ENCODE measurements at regions not wholly inside any gene's neighbourhood (a gene's known extent, or its start where the extent isn't known, plus 50 kb on each side); places are given as distances from the start of the nearest gene placed in this dataset.

DNA sequence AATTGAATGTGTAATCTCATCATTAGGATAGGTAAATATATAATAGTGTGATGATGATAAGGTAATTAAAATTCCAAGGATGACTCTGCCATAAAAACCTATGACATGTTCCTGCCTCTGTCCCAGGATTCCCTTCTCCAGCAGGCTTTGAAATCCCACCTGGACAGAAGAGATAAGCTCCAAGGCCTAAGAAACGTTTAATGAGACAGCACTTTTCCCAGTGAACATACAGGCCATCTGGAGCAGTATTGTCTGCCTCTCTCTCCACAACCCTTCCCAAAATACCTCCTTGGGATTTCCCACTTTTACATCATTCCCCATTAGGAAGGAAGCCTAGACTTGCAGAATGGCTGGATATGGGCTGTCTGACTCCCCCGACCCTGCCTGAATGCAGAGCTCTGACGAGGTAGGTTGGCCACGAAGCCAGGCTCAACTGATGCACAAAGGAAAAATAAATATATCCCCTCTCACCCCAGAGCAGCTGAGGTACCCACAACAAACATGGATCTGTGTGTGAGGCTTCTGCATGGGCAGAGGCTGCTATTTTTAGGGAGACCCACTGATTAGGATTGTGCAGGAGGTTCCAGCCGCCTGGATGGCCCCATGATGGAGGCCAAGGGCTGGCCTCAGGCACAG, 71.0 kb downstream of the TMPRSS5 start:
- DNase-seq (ENCODE audit: low read depth), result no peak

- DNase-seq (ENCODE audit: low read depth), result no peak
These were observed 73.1 kb downstream of the TMPRSS5 start for GRCh38 chr11:113632981-113633380.

DNA sequence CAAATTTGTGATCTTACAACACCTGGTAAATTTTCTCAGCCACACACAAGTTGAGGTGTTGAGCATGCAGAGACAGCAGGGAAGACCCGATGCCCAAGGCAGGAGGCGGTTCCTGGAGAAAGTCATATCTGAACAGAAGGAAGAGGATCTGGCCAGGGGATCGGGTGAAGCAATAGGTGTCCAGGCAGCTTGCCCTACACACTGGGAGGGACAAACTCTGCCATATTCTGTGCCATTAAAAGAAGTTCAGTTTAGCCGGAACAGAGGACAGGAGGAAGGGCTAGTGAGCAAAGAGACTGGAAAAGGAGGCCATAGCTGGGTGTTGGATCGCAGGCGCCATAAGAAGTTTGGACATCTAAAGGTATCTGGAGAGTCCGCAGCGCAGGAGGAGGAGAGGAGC, 76.5 kb downstream of the TMPRSS5 start:
- DNase-seq (ENCODE audit: low read depth), result no peak

- DNase-seq (ENCODE audit: low read depth), result no peak
These were observed 77.2 kb downstream of the TMPRSS5 start for GRCh38 chr11:113628912-113629311.

GRCh38 chr11:113627946-113628345, 78.2 kb downstream of the TMPRSS5 start:
- DNase-seq (ENCODE audit: low read depth), result no peak

GRCh38 chr11:113627297-113627696, 78.8 kb downstream of the TMPRSS5 start:
- no peak for DNase-seq (ENCODE audit: low read depth)

DNA sequence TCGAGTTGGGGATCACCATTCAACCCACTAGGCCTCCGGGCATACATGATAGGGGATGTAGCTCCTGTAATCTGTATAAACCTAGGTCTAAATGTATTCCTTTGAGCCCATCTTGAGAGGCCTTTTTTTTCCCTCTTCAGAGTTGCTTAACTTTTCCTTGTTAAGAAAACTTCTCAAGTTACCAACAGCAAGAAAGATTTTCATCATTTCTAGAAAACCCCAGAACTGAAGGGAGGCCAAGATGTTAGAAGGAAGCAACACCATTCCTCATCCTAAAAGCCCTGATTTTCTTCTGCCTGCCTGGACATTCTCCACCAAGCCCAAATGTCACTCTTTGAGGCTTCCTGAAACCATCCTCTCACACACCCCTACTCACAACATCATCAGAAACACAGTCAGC, 79.4 kb downstream of the TMPRSS5 start:
- no peak for DNase-seq (ENCODE audit: low read depth)

DNA sequence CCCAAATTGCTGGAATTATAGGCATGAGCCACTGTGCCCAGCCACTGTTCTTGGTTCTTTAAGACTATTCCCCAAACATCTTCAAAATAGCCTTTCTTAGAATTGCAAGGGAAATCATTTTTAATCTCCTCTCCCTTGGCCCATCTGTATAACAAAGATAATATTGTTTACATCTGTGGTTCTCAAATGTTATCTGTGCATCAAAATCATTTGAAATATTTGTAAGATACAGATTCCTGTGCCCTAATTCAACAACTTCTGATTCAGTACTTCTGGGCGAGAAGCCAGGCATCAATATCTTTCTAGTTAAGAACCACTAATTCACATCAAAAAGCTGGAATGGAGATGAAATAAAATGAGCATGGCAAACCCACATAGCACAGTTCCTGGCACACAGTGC, 83.0 kb downstream of the TMPRSS5 start:
- no peak for DNase-seq (ENCODE audit: low read depth)

- no peak for DNase-seq (ENCODE audit: low read depth)
These were observed 87.7 kb downstream of the TMPRSS5 start for GRCh38 chr11:113618360-113618759.

GRCh38 chr11:113615773-113616172, 90.3 kb downstream of the TMPRSS5 start:
- DNase-seq (ENCODE audit: low read depth), result no peak

- DNase-seq (ENCODE audit: low read depth), result no peak
These were observed 91.0 kb downstream of the TMPRSS5 start for GRCh38 chr11:113615098-113615497.

GRCh38 chr11:113614097-113614496, 92.0 kb downstream of the TMPRSS5 start:
- DNase-seq (ENCODE audit: low read depth), result no peak

DNA sequence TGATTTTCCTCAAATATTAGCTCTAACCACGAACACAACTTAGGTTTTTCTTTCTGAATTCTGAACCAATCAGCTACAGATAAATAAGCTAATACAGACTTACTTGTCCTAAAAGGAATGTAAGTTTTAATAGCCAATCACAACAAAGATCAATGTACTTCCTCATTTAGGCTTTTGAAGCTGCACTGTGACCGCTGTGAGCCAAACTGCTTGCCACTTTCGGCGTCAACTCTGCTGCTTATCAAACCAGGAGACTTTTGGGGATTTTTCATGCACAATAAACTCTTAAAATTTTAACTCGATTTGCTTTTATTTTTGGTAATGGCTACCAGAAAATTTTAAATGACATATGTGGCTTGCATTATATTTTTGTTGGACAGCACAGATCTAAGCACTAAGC, 92.5 kb downstream of the TMPRSS5 start:
- no peak for DNase-seq (ENCODE audit: low read depth)

DNA sequence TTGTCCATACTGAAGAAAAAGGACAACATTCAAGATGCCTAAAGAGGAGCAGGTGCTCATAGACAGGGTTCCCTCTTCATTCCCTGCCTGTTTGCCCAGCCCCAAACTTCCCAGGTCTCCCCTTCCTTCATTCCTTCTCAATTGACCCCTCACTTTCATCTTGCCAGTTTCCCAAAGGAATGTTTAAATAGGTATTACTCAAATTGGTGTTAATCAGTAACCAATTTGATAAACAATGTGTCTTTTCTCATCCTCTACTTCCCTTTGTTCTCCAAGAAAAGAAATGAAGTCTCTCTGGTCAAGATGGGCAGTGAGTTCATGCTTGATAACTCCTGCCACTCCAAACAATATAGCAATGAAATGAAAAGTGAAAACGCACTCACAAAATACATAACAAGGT, 101.9 kb downstream of the TMPRSS5 start:
- no peak for DNase-seq (ENCODE audit: low read depth)

DNA sequence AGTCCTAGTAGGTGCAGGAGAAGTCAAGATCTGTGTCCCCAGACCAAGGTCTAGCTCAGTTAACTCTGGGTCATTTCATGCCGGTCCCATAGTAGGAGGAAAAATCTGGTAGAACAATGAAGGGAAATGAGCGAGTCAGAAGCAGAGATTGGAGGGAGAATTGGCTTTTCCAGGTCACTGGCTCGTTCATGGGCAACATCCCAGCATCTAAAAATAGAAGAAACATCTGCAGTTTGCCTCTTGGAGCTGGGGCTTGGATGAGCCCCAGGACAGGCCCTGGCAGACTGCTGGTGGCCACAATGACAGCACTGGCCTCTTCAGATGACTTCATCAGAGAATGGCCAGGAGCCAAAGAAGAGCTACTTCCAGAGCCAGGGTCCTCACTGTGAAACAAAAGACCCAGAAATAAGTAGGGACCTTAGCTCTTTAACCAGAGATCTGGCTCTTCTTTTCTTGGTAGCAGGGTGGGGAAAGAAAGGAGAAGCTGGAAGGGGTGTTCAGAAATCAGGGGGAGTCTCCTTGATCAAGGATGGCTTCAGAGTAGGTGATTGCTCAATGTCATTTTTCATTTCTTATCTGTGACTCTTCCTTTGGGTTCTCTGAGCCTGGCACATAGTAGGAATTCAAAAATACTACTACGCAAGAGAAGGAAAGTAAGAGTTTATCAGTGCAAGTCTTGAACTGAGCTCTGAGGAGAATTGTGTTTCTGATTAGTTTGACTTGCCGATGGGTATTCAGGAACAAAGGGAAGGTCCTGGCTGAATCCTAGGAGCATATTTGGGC, 102.6 kb downstream of the TMPRSS5 start:
- DNase-seq (ENCODE audit: low read depth), result no peak

DNA sequence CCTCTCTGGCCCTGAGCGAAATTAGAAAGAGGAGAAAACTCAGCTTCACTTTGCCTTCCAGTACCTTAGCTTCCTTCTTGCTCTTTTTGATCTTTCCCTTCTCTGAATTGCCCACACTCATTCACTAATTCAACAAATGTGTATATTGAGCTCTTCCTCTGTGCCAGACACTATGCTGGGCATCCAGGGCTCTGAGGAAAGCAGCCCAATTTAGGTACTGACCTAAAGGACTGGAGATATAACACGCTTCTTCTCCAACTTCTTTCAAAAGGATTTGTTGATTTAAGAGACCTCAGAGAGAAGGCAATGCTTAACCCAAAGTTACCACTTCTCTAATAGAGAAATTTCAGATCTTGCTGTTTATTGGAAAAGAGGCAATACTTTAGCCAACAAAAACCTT, 103.6 kb downstream of the TMPRSS5 start:
- no peak for DNase-seq (ENCODE audit: low read depth)

DNA sequence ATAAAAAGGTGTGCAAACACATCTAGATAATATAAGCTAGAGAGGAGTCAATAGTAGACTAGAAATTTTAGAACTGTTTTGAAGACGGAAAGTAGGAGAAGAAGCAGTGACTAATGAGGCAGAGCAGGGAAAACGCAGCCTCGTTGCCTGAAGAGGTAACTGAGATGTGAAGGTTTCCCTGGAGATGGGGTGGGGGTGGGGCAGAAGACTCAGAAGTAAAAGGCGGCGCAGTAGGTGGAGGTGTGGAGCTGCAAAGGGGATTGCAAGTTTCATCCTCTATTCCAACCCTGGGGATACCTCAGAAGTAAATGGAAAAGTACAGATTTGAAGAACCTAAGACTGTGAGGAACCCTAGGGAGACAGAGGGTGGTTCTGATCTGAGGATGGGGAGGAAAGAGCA, 109.5 kb downstream of the TMPRSS5 start:
- no peak for DNase-seq (ENCODE audit: low read depth)

DNA sequence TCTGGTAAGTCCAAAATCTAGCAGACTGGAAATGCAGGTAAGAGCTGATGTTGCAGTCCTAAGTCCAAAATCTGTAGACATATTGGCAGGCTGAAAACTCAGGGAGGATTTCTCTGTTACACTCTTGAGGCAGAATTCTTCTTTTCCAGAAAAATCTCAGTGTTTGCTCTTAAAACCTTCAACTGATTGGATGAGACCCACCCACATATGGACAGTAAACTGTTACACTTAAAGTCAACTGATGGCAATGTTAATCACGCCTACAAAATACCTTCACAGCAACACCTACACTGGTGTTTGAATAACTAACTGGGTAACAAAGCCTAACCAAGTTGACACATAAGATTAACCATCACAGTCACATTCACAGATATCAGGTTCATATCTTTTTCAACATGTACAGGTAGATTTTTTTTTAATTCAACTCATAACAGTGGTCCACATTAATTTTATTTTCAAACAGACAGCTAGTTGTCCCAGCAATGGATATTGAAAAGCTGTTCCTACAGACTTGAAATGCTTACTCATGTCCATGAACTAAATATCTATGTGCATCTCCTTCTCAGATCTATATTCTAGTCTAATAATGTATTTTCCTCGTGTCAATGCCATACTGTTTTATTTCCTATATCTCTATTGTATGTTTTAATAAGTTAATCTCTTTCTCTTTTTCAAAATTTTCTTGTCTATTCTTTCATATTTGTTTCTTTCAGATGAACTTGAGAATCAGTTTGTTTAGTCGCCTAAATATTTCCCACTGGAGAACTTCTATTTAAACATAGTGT, 110.1 kb downstream of the TMPRSS5 start:
- no peak for DNase-seq (ENCODE audit: low read depth)

DNA sequence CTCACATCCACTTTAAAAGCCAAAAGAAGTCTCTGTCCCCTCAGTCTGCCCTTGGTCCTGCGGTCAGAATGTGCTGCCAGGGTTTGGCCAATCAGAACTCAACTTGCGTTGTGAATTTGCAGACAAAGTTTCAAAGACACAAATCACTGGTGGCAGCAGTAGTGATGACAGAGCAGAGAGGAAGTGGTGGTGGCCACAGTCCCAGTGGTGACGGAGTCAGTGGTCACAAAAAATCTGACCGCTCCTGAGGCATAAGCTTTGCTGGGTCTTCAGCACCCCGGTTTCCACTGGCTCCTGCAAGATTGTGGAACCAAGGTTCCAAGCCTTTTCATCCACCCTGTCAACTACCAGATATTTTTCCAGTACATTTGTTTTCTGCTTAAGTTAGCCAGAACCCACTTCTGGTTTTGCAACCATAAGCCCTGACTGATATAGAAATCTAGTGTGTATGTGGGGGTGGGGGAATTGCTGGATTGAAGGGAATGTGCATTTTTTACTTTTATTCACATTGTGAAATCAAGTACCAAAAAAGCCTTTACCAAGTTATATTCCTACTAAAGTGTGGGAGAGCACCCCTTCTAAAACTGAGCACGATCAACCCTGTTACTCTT, 112.3 kb downstream of the TMPRSS5 start:
- DNase-seq (ENCODE audit: low read depth), result no peak

- no peak for DNase-seq (ENCODE audit: low read depth)
These were observed 115.0 kb downstream of the TMPRSS5 start for GRCh38 chr11:113591117-113591516.

DNA sequence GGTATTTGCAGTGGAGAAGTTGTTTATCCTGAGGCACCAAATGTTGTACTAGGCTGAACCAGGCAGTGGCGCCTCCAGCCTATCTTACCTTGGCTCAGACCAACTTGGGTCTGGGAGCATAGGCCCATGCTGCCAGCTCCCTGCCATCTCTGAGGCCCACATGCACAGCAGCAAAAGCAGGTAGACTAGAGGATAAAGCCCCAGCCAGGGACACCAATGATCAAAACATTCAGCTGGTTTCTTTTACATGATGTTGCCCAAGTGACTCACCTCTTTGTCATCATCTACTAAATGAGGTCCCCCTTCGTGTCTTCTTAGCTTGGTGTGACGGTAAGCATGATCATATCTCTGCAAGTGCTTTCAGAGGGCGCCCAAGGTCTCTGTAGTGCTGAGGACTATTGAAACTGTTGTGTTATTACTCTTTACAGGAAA, 112.1 kb upstream of the DRD2 start:
- DNase-seq (ENCODE audit: low read depth), result no peak

- DNase-seq (ENCODE audit: low read depth), result no peak
These were observed 109.2 kb upstream of the DRD2 start for GRCh38 chr11:113584371-113584770.

DNA sequence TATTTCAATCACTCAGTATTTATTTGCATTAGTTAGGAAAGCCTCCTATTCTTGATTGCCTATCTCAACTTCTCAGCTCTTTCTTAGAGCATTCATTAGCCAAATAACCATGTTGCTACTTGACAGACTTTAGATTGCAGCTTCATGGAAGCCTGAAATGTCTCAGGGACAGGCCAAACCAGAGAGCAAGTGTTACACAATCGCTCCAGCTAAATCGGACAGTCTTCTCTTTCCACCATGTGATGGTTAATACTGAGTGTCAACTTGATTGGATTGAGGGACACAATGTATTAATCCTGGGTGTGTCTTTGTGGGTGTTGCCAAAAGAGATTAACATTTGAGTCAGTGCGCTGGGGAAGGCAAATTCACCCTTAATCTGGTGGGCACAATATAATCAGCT, 106.5 kb upstream of the DRD2 start:
- DNase-seq (ENCODE audit: low read depth), result no peak

Data from activated T-cell treated with anti-CD3 and anti-CD28 coated beads for 24 hours (primary cell).